HG02759 (cell line): ENCODE measurements at regions not wholly inside any gene's neighbourhood (a gene's known extent, or its start where the extent isn't known, plus 50 kb on each side); places are given as distances from the start of the nearest gene placed in this dataset.

ENCODE experiments used
- ATAC-seq: cut with Tn5 transposase; IDR thresholded peaks from one replicate; pipeline ENCODE4 v1.9.1; 2021; ENCODE audit warnings: mild to moderate bottlenecking, moderate library complexity; ENCODE audit not compliant: unreplicated experiment

GRCh38 chr1:25105836-25106235, 126.5 kb downstream of the SYF2 start:
- ATAC-seq, result no peak

- no peak for ATAC-seq
Observed at GRCh38 chr1:25104932-25105561, 127.3 kb downstream of the SYF2 start.

GRCh38 chr1:25103164-25103795, 129.0 kb downstream of the SYF2 start:
- ATAC-seq, result no peak

GRCh38 chr1:25100151-25100833, 132.0 kb downstream of the SYF2 start:
- no peak for ATAC-seq

DNA sequence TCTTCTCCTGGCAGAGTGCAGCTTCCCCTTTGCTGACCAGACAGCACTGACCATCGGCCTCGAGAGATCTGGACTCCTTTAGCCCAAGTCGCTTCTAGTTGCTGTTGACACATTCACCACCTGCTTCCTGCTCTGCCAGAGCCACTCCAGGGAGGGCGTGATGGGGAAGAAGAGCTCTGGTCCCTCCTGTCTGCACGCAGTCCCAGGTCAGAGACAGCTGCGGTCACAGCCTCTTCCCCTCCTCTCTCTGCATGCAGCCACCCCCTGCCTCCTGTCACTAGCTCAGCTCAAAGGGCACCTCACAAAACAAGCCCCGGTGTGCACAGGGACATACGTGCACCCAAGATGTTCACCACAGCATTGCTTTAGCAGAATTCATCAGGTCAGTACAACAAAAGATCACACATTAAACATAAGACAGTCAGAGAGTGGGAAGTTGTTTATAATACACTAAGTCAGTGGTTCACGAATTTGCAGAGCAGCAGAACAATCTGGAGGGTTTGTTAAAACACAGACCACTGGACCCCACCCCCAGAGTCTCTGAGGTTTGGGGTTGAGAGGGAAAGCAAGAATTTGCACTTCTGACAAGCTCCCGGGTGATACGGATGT, 132.9 kb downstream of the SYF2 start:
- ATAC-seq, result no peak

DNA sequence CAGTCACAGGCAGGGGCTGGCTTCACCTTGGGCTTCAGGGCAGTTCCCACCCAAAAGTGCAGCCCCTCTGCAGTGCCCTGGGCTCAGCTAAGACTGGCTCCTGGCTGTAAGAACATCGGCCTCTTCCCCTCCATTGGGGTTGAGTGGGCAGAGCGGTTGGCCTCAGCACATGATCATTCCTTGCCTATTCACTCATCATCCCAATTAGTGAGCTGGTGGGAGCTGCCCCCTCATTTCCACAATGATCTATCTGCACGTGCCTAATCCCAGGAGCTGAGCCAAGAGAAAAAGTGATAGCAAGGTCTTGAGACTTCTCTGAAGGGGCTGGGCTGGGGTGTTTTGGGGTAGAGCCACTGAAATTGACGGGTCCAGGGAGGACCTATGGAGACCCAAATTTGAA, 133.6 kb downstream of the SYF2 start:
- no peak for ATAC-seq

DNA sequence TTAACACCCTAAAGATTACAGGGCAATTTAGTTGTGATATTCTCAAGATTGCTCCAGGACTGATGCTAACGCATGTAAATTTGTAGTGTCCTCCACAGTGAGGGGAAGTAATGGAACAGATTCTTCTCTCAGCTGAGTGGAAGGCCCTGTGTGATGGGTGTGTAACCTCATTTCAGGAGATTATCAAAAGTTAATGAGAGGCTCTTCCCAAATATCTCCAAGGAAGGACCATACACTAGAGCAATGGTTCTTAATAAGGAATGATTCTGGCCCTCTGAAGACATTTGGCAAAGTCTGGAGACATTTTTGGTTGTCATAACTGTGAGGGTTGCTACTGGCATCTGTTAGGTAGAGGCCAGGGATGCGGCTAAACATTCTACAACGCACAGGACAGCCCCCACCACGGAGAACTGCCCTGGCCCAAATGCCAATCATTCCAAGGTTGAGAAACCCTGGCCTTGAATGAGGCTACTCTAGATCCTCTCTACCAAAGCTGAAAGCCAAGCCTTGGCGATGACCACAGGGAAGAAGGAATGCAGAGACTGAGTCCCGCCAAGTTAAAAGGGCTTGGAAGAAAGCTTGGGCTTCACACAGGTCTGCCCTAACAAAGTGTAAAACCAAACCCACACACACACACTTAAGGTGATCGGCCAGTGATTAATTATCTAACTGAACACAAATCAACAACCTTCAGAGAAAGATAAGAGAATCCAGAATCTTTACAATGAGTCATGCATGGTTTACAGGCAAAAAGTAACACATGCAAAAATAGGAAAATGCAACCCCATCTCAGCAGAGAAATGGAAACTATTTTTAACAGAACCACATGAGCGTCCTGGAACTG, 135.8 kb downstream of the SYF2 start:
- ATAC-seq, result no peak

DNA sequence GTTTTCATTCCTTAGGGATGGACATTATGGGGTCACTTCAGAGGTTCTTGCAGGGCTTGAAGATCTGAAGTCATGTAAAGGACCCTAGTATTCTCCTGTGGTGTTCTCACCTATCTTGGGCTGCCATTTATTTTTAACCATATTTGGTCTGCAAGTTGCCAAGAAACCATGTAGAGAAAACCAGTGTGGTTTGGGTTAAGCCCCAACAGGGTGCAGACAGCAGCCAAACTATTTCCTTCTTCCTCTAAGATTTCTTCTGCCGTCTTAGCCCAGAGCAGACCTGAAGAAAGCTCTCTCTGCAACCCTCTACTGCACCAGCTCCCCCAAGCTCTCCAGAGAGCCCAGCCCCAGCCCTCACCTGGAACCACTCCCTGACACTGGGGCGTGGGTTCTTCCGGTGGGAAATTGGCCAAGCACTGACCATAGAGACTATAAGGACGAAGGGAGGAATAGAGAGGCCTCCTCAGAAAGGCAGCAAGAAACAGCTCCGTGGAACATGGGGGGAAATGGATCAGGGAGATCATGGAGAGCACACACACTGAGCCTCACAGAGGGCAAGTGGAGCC, 136.6 kb downstream of the SYF2 start:
- ATAC-seq, result no peak

DNA sequence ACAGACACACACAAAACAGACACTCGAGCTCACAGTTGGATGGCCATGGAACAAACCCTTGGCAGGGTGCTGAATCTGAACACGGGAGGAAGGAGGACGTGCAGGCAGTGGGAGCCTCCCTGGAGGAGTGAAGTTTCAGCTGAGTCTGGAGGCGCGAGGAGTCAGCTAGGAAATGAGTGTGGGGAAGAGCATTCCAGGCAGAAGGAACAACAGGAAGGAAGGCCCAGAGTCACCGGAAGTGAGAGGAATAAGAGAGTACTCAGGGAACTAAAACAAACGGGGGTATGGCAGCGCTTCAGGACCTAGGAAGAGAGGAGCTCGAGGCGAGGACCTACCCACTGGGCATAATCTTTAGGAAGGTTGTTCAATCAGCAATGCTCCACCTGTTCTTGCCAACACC, 137.3 kb downstream of the SYF2 start:
- ATAC-seq, result no peak

DNA sequence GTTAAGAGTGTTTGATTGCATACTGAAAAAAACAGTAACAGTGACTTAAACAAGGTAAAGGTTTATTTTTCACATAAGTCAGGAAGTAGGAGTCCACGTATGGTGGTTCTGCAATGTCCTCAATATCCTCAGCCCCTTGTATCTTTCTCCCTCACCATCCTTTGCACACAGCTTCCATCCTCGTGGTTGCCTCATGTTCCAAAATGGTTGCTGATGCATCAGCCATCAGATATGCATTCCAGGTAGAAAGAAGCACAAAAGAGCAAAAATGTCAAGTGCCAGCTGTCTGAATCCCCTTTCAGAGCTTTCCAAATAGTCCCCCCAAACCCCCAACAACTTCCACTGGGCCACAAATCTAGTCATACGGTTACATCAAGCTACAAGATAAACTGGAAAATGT, 138.1 kb downstream of the SYF2 start:
- no peak for ATAC-seq

DNA sequence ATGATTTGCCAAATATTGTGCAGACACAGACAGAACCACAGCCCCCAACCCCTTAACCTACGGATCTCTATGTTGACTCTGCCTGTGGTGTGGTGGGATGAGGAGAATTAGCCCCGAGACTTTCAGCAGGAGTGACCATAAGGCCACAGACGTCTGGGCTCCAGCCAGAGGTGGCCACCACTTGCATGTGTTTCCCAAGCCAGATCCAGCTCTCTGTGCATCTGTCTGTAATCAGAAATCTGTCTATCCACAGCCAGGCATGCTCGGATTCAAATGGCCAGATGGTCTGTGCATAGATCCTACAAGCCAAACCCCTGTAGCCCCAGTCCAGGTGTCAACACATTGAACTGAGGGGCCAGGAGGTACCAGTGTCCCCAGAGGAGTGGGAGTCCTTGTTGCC, 140.6 kb downstream of the SYF2 start:
- no peak for ATAC-seq

GRCh38 chr1:25090707-25091422, 141.4 kb downstream of the SYF2 start:
- ATAC-seq, result no peak

- ATAC-seq, result no peak
Observed at GRCh38 chr1:25089772-25090171, 142.5 kb downstream of the SYF2 start.

DNA sequence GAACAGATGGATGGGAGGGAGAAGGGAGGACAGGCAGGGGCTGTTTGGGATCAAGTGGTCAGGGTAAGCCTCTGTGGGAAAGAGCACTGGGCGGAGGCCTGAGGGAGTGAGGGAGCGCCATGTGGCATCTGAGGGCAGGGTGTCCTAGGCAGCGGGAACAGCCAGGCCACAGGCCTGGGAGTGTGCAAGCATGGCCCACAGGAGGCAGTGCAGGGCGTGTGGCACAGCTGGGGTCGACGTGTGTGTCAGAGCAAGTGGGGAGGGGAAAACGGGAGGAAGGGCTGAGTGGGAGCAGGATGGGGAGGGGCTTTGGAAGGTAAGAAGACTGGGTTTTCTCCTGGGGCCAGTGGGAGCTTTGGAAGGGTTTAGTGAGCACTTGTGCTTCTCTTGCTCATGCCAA, 143.4 kb downstream of the SYF2 start:
- no peak for ATAC-seq

GRCh38 chr1:25088180-25088701, 144.1 kb downstream of the SYF2 start:
- ATAC-seq, result no peak

DNA sequence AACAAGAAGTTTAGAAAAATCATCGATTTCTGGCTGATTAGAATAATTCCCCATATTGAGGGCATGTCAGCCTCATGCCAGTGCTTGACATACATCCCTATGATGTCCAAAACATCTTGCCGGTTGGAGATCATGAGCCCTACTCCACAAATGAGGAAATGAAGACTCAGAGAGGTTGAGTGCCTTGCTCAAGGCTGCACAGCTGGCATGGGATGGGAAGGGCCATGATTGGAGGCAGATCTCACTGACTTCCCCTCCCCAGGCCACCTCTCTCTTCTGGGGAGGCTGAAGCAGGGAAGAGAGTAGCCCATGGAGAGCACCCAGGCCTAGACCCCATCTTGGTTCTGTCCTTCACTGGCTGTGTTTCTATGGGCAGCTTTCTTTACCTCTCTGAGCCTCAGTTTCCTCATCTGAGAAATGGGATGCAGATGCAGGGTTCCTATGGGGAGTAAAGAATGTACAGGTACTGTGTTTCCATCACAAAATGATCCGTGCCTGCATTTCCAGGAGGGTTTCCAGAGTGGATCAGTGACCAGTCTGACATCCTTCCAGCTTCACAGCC, 145.7 kb downstream of the SYF2 start:
- no peak for ATAC-seq

- no peak for ATAC-seq
Observed at GRCh38 chr1:25084407-25084806, 147.9 kb downstream of the SYF2 start.

GRCh38 chr1:25083481-25084345, 148.6 kb downstream of the SYF2 start:
- no peak for ATAC-seq

- ATAC-seq, result no peak
Observed at GRCh38 chr1:25082995-25083394, 149.3 kb downstream of the SYF2 start.
